ENCODE measurements at regions not wholly inside any gene's neighbourhood (a gene's known extent, or its start where the extent isn't known, plus 50 kb on each side); places are given as distances from the start of the nearest gene placed in this dataset.
"Not testable (repeated sequence)": the region's sequence is repeated elsewhere in the genome, so short reads cannot be mapped to it uniquely, and the experiment has no call there.

- POLR2A ChIA-PET; H3K27ac ChIP-seq (ENCODE audit: low read depth, low read length); H3K4me1 Mint-ChIP-seq; CTCF ChIA-PET; DNase-seq; H3K9me3 ChIP-seq (ENCODE audit: control insufficient read depth in 2 of 3, low read length in 3 of 3); H3K36me3 ChIP-seq (ENCODE audit: control insufficient read depth in 2 of 3, insufficient read depth in 3 of 3, low read length in 3 of 3); ATAC-seq; H3K4me3 Mint-ChIP-seq; intact Hi-C loops (cut with micrococcal nuclease); H3K9me3 Mint-ChIP-seq; H3K36me3 Mint-ChIP-seq; H3K27ac Mint-ChIP-seq; H3K4me1 ChIP-seq (ENCODE audit: control insufficient read depth in 2 of 2, insufficient read depth in 2 of 2, low read length in 2 of 2); H3K4me3 ChIP-seq (ENCODE audit: low read length); H3K27me3 ChIP-seq (ENCODE audit: control insufficient read depth in 2 of 2, insufficient read depth in 2 of 2, low read length in 2 of 2): not testable (repeated sequence)
- H3K27me3 Mint-ChIP-seq: peaks cover 0 to 43% (median 0%) of the 10 kb centered on the region in 5 donors
Measured at GRCh38 chr1:148257886-148258285, 105.8 kb upstream of the NBPF11 start.

- H3K27ac ChIP-seq (ENCODE audit: low read depth, low read length); H3K36me3 Mint-ChIP-seq; H3K27ac Mint-ChIP-seq; intact Hi-C loops (cut with micrococcal nuclease); H3K4me1 Mint-ChIP-seq; H3K36me3 ChIP-seq (ENCODE audit: control insufficient read depth in 2 of 3, insufficient read depth in 3 of 3, low read length in 3 of 3); H3K9me3 ChIP-seq (ENCODE audit: control insufficient read depth in 2 of 3, low read length in 3 of 3); H3K27me3 ChIP-seq (ENCODE audit: control insufficient read depth in 2 of 2, insufficient read depth in 2 of 2, low read length in 2 of 2); CTCF ChIA-PET; H3K4me3 Mint-ChIP-seq; H3K9me3 Mint-ChIP-seq; H3K4me1 ChIP-seq (ENCODE audit: control insufficient read depth in 2 of 2, insufficient read depth in 2 of 2, low read length in 2 of 2); POLR2A ChIA-PET; H3K4me3 ChIP-seq (ENCODE audit: low read length): not testable (repeated sequence)
- ATAC-seq: peak; percentile 61
- H3K27me3 Mint-ChIP-seq: peaks cover 0 to 19% (median 0%) of the 10 kb centered on the region in 5 donors
- peak in 5 of 9 donors; percentile 18 to 35 (median 22) for DNase-seq
Measured at GRCh38 chr1:148254611-148255429, 102.7 kb upstream of the NBPF11 start.

- H3K27ac Mint-ChIP-seq; H3K9me3 ChIP-seq (ENCODE audit: control insufficient read depth in 2 of 3, low read length in 3 of 3); H3K4me1 ChIP-seq (ENCODE audit: control insufficient read depth in 2 of 2, insufficient read depth in 2 of 2, low read length in 2 of 2); H3K36me3 ChIP-seq (ENCODE audit: control insufficient read depth in 2 of 3, insufficient read depth in 3 of 3, low read length in 3 of 3); H3K4me3 ChIP-seq (ENCODE audit: low read length); H3K27ac ChIP-seq (ENCODE audit: low read depth, low read length); intact Hi-C loops (cut with micrococcal nuclease); H3K9me3 Mint-ChIP-seq; H3K4me1 Mint-ChIP-seq; H3K4me3 Mint-ChIP-seq; H3K27me3 Mint-ChIP-seq; H3K27me3 ChIP-seq (ENCODE audit: control insufficient read depth in 2 of 2, insufficient read depth in 2 of 2, low read length in 2 of 2); ATAC-seq; POLR2A ChIA-PET; CTCF ChIA-PET; DNase-seq; H3K36me3 Mint-ChIP-seq: not testable (repeated sequence)
Measured at GRCh38 chr1:148253808-148254207, 101.7 kb upstream of the NBPF11 start.

- H3K27me3 ChIP-seq (ENCODE audit: control insufficient read depth in 2 of 2, insufficient read depth in 2 of 2, low read length in 2 of 2); H3K4me1 Mint-ChIP-seq; H3K9me3 ChIP-seq (ENCODE audit: control insufficient read depth in 2 of 3, low read length in 3 of 3); H3K4me3 ChIP-seq (ENCODE audit: low read length); CTCF ChIA-PET; DNase-seq; intact Hi-C loops (cut with micrococcal nuclease); H3K36me3 ChIP-seq (ENCODE audit: control insufficient read depth in 2 of 3, insufficient read depth in 3 of 3, low read length in 3 of 3); POLR2A ChIA-PET; H3K9me3 Mint-ChIP-seq; H3K4me1 ChIP-seq (ENCODE audit: control insufficient read depth in 2 of 2, insufficient read depth in 2 of 2, low read length in 2 of 2); H3K27ac ChIP-seq (ENCODE audit: low read depth, low read length); H3K4me3 Mint-ChIP-seq; H3K36me3 Mint-ChIP-seq; H3K27me3 Mint-ChIP-seq; H3K27ac Mint-ChIP-seq: not testable (repeated sequence)
- ATAC-seq: peak; percentile 77
Measured at GRCh38 chr1:148248798-148249197, 96.7 kb upstream of the NBPF11 start.

- CTCF ChIA-PET; H3K4me3 Mint-ChIP-seq; H3K4me1 ChIP-seq (ENCODE audit: control insufficient read depth in 2 of 2, insufficient read depth in 2 of 2, low read length in 2 of 2); H3K36me3 ChIP-seq (ENCODE audit: control insufficient read depth in 2 of 3, insufficient read depth in 3 of 3, low read length in 3 of 3); H3K4me3 ChIP-seq (ENCODE audit: low read length); H3K27ac ChIP-seq (ENCODE audit: low read depth, low read length); DNase-seq; POLR2A ChIA-PET; H3K27me3 ChIP-seq (ENCODE audit: control insufficient read depth in 2 of 2, insufficient read depth in 2 of 2, low read length in 2 of 2); H3K36me3 Mint-ChIP-seq; ATAC-seq; H3K4me1 Mint-ChIP-seq; intact Hi-C loops (cut with micrococcal nuclease); H3K27ac Mint-ChIP-seq; H3K27me3 Mint-ChIP-seq; H3K9me3 ChIP-seq (ENCODE audit: control insufficient read depth in 2 of 3, low read length in 3 of 3); H3K9me3 Mint-ChIP-seq: not testable (repeated sequence)
Measured at GRCh38 chr1:148246258-148246861, 94.3 kb upstream of the NBPF11 start.

- H3K27ac Mint-ChIP-seq; POLR2A ChIA-PET; H3K27me3 Mint-ChIP-seq; H3K36me3 ChIP-seq (ENCODE audit: control insufficient read depth in 2 of 3, insufficient read depth in 3 of 3, low read length in 3 of 3); H3K4me3 ChIP-seq (ENCODE audit: low read length); H3K27me3 ChIP-seq (ENCODE audit: control insufficient read depth in 2 of 2, insufficient read depth in 2 of 2, low read length in 2 of 2); H3K36me3 Mint-ChIP-seq; H3K9me3 ChIP-seq (ENCODE audit: control insufficient read depth in 2 of 3, low read length in 3 of 3); DNase-seq; CTCF ChIA-PET; H3K4me1 ChIP-seq (ENCODE audit: control insufficient read depth in 2 of 2, insufficient read depth in 2 of 2, low read length in 2 of 2); ATAC-seq; H3K27ac ChIP-seq (ENCODE audit: low read depth, low read length); H3K4me1 Mint-ChIP-seq; H3K4me3 Mint-ChIP-seq; intact Hi-C loops (cut with micrococcal nuclease); H3K9me3 Mint-ChIP-seq: not testable (repeated sequence)
Measured at GRCh38 chr1:148245843-148246242, 93.8 kb upstream of the NBPF11 start.

GRCh38 chr1:148245443-148245842 is 93.4 kb upstream of the NBPF11 start:
- H3K36me3 ChIP-seq (ENCODE audit: control insufficient read depth in 2 of 3, insufficient read depth in 3 of 3, low read length in 3 of 3); H3K9me3 Mint-ChIP-seq; H3K27ac Mint-ChIP-seq; H3K27me3 Mint-ChIP-seq; ATAC-seq; H3K4me3 Mint-ChIP-seq; H3K36me3 Mint-ChIP-seq; H3K4me3 ChIP-seq (ENCODE audit: low read length); H3K27ac ChIP-seq (ENCODE audit: low read depth, low read length); H3K27me3 ChIP-seq (ENCODE audit: control insufficient read depth in 2 of 2, insufficient read depth in 2 of 2, low read length in 2 of 2); CTCF ChIA-PET; POLR2A ChIA-PET; DNase-seq; H3K9me3 ChIP-seq (ENCODE audit: control insufficient read depth in 2 of 3, low read length in 3 of 3); H3K4me1 ChIP-seq (ENCODE audit: control insufficient read depth in 2 of 2, insufficient read depth in 2 of 2, low read length in 2 of 2); H3K4me1 Mint-ChIP-seq; intact Hi-C loops (cut with micrococcal nuclease): not testable (repeated sequence)

All from naive thymus-derived CD4-positive, alpha-beta T cell (primary cell).